Smooth muscle cell (in vitro differentiated cells): ENCODE measurements at regions not wholly inside any gene's neighbourhood (a gene's known extent, or its start where the extent isn't known, plus 50 kb on each side); places are given as distances from the start of the nearest gene placed in this dataset.
A peak's percentile ranks its signal among the peaks of the same experiment; 100 is the strongest.

Source experiments
- DNase-seq: peaks from one replicate; lab custom pipeline; 2025; ENCODE audit not compliant: unreplicated experiment; lab: John Stamatoyannopoulos, UW
- H2AFZ ChIP-seq: fragments of 200-600 bp; sonication (generic); 2 replicates; pipeline ENCODE4 v1.6.0; 2016; ENCODE audit warnings: antibody characterized with exemption, low read depth, mild to moderate bottlenecking
- H3F3A ChIP-seq: fragments of 200-600 bp; sonication (generic); 2 replicates; pipeline ENCODE4 v1.6.0; 2017; ENCODE audit warnings: antibody characterized with exemption, low read depth
- H3K27ac ChIP-seq: fragments of 200-600 bp; sonication (generic); 2 replicates; pipeline ENCODE4 v1.5.1; 2016; ENCODE audit warnings: low read depth, mild to moderate bottlenecking
- H3K27me3 ChIP-seq: fragments of 200-600 bp; sonication (generic); 2 replicates; pipeline ENCODE4 v1.6.1; 2016; ENCODE audit warnings: low read depth, mild to moderate bottlenecking
- H3K36me3 ChIP-seq: fragments of 200-600 bp; sonication (generic); 2 replicates; pipeline ENCODE4 v1.5.1; 2016; ENCODE audit warnings: low read depth
- H3K4me1 ChIP-seq: fragments of 200-600 bp; sonication (generic); 2 replicates; pipeline ENCODE4 v1.5.1; 2016; ENCODE audit warnings: low read depth
- H3K4me2 ChIP-seq: fragments of 200-600 bp; sonication (generic); 2 replicates; pipeline ENCODE4 v1.6.0; 2016; ENCODE audit warnings: mild to moderate bottlenecking
- H3K4me3 ChIP-seq: fragments of 200-600 bp; sonication (generic); 2 replicates; pipeline ENCODE4 v1.5.1; 2016; ENCODE audit warnings: mild to moderate bottlenecking
- H3K79me2 ChIP-seq: fragments of 200-600 bp; sonication (generic); 2 replicates; pipeline ENCODE4 v1.6.0; 2016; ENCODE audit warnings: low read depth, mild to moderate bottlenecking
- H3K9ac ChIP-seq: fragments of 200-600 bp; sonication (generic); 2 replicates; pipeline ENCODE4 v1.6.0; 2016; ENCODE audit warnings: low read depth
- H3K9me3 ChIP-seq: fragments of 200-600 bp; sonication (generic); replicated peaks from 2 replicates; pipeline ENCODE4 v1.5.1; 2016; ENCODE audit warnings: low read depth
- H4K20me1 ChIP-seq: fragments of 200-600 bp; sonication (generic); 2 replicates; pipeline ENCODE4 v1.6.0; 2016; ENCODE audit warnings: low read depth
- CTCF ChIP-seq: fragments of 200-600 bp; sonication (generic); IDR thresholded peaks from 2 replicates; pipeline ENCODE4 v1.5.1; 2017; ENCODE audit warnings: borderline replicate concordance, mild to moderate bottlenecking, antibody characterized with exemption; ENCODE audit not compliant: insufficient read depth, poor library complexity, severe bottlenecking
- WGBS: methylation state at CpG from one replicate; pipeline ENCODE4 v1.1.7; 2016; ENCODE audit warnings: low lambda C conversion rate; 5-methylcytosine and 5-hydroxymethylcytosine counted together

- no peaks in the 10 kb centered on the region for H3K9me3 ChIP-seq
- no peak for TF ChIP-seq CTCF
- no peaks in the 10 kb centered on the region for H3K36me3 ChIP-seq
- no peaks in the 10 kb centered on the region for H3F3A ChIP-seq
- no peaks in the 10 kb centered on the region for H3K27me3 ChIP-seq
- no peaks in the 10 kb centered on the region for H4K20me1 ChIP-seq
- no peak overlapping the region for H3K4me2 ChIP-seq
- H3K4me1 ChIP-seq: no peaks in the 10 kb centered on the region
- H2AFZ ChIP-seq: no peak overlapping the region
- no peak for DNase-seq
- no peak overlapping the region for H3K27ac ChIP-seq
- no peak overlapping the region for H3K9ac ChIP-seq
- 89% methylated on average over 3 of the region's 3 CpGs for WGBS
- H3K4me3 ChIP-seq: no peak overlapping the region
- no peaks in the 10 kb centered on the region for H3K79me2 ChIP-seq
These were observed 247.9 kb upstream of the PCDH15 start for GRCh38 chr10:55048830-55049498.

- Histone ChIP-seq H3K27ac (no peak overlapping the region), H3K9ac (no peak overlapping the region), H3K4me1 (no peaks in the 10 kb centered on the region), H3F3A (no peaks in the 10 kb centered on the region), H3K36me3 (no peaks in the 10 kb centered on the region), H3K9me3 (no peaks in the 10 kb centered on the region), H3K4me3 (no peak overlapping the region), H3K27me3 (no peaks in the 10 kb centered on the region), H3K4me2 (no peak overlapping the region), H2AFZ (no peak overlapping the region), H4K20me1 (no peaks in the 10 kb centered on the region), H3K79me2 (no peaks in the 10 kb centered on the region)
- WGBS: 99% methylated on average over 3 of the region's 3 CpGs
- TF ChIP-seq CTCF: no peak
- no peak for DNase-seq
These were observed 242.5 kb upstream of the PCDH15 start for GRCh38 chr10:55043540-55043939.

- Histone ChIP-seq H3K79me2 (no peaks in the 10 kb centered on the region), H4K20me1 (no peaks in the 10 kb centered on the region), H3K27me3 (peaks cover 5% of the 10 kb centered on the region), H2AFZ (no peak overlapping the region), H3K4me3 (no peak overlapping the region), H3K9ac (no peak overlapping the region), H3K9me3 (no peaks in the 10 kb centered on the region), H3K4me2 (no peak overlapping the region), H3K4me1 (no peaks in the 10 kb centered on the region), H3K36me3 (no peaks in the 10 kb centered on the region), H3K27ac (no peak overlapping the region), H3F3A (no peaks in the 10 kb centered on the region)
- WGBS: 96% methylated on average over 4 of the region's 4 CpGs
- TF ChIP-seq CTCF: no peak
- no peak for DNase-seq
These were observed 232.0 kb upstream of the PCDH15 start for GRCh38 chr10:55033061-55033460.

- Histone ChIP-seq H3K9ac (no peak overlapping the region), H3K27me3 (peaks cover 14% of the 10 kb centered on the region), H3K4me3 (no peak overlapping the region), H3K9me3 (no peaks in the 10 kb centered on the region), H3K79me2 (no peaks in the 10 kb centered on the region), H3K36me3 (no peaks in the 10 kb centered on the region), H3F3A (no peaks in the 10 kb centered on the region), H3K4me1 (no peaks in the 10 kb centered on the region), H2AFZ (peak overlapping the region; percentile 31), H3K27ac (no peak overlapping the region), H3K4me2 (no peak overlapping the region), H4K20me1 (no peaks in the 10 kb centered on the region)
- no peak for DNase-seq
- WGBS: 6% methylated on average over 1 of the region's 1 CpG
- no peak for TF ChIP-seq CTCF
These were observed 223.7 kb upstream of the PCDH15 start for GRCh38 chr10:55024713-55025112.
